GM21786 (cell line): ENCODE measurements at regions not wholly inside any gene's neighbourhood (a gene's known extent, or its start where the extent isn't known, plus 50 kb on each side); places are given as distances from the start of the nearest gene placed in this dataset.

ENCODE experiments used
- ATAC-seq: cut with Tn5 transposase; IDR thresholded peaks from one replicate; pipeline ENCODE4 v1.9.1; 2021; ENCODE audit not compliant: unreplicated experiment

GRCh38 chr14:97748616-97749015 lies 951.4 kb downstream of the VRK1 start:
- ATAC-seq, result no peak

GRCh38 chr14:97757491-97757890 lies 960.3 kb downstream of the VRK1 start:
- ATAC-seq, result no peak

GRCh38 chr14:97760050-97760449 lies 962.9 kb downstream of the VRK1 start:
- ATAC-seq, result no peak

GRCh38 chr14:97762386-97762785 lies 965.2 kb downstream of the VRK1 start:
- no peak for ATAC-seq

- ATAC-seq, result no peak
Measured at GRCh38 chr14:97771340-97772045, 974.3 kb downstream of the VRK1 start.

- no peak for ATAC-seq
Measured at GRCh38 chr14:97773598-97773997, 976.4 kb downstream of the VRK1 start.

GRCh38 chr14:97776890-97777558 lies 979.8 kb downstream of the VRK1 start:
- no peak for ATAC-seq

- no peak for ATAC-seq
Measured at GRCh38 chr14:97777622-97778355, 980.6 kb downstream of the VRK1 start.

GRCh38 chr14:97779140-97779539 lies 982.0 kb downstream of the VRK1 start:
- ATAC-seq, result no peak

- ATAC-seq, result no peak
Measured at GRCh38 chr14:97780804-97781203, 983.6 kb downstream of the VRK1 start.

GRCh38 chr14:97781961-97782360 lies 984.8 kb downstream of the VRK1 start:
- no peak for ATAC-seq

- no peak for ATAC-seq
Measured at GRCh38 chr14:97782871-97783414, 985.8 kb downstream of the VRK1 start.

GRCh38 chr14:97785495-97785894 lies 988.3 kb downstream of the VRK1 start:
- no peak for ATAC-seq

GRCh38 chr14:97788364-97788763 lies 991.2 kb downstream of the VRK1 start:
- ATAC-seq, result no peak

- no peak for ATAC-seq
Measured at GRCh38 chr14:97788846-97789526, 991.8 kb downstream of the VRK1 start.

- ATAC-seq, result no peak
Measured at GRCh38 chr14:97791072-97791471, 993.9 kb downstream of the VRK1 start.

GRCh38 chr14:97791906-97792305 lies 994.7 kb downstream of the VRK1 start:
- ATAC-seq, result no peak

- ATAC-seq, result no peak
Measured at GRCh38 chr14:97796511-97796910, 999.3 kb downstream of the VRK1 start.

GRCh38 chr14:97798176-97798575 lies 1001.0 kb downstream of the VRK1 start:
- no peak for ATAC-seq

- ATAC-seq, result no peak
Measured at GRCh38 chr14:97802430-97803373, 1005.5 kb downstream of the VRK1 start.
